ENCODE measurements at regions not wholly inside any gene's neighbourhood (a gene's known extent, or its start where the extent isn't known, plus 50 kb on each side); places are given as distances from the start of the nearest gene placed in this dataset.

- Mint-ChIP-seq H3K4me3 (ENCODE audit: low read depth, unreplicated experiment) (no peak overlapping the region), H3K27me3 (ENCODE audit: unreplicated experiment) (no peaks in the 10 kb centered on the region), H3K36me3 (ENCODE audit: insufficient read depth, unreplicated experiment) (no peaks in the 10 kb centered on the region), H3K9me3 (ENCODE audit: low read depth, unreplicated experiment) (no peaks in the 10 kb centered on the region), H3K4me1 (ENCODE audit: low read depth, unreplicated experiment) (peaks cover 72% of the 10 kb centered on the region), H3K27ac (ENCODE audit: unreplicated experiment) (peak overlapping the region; percentile 96)
- DNase-seq = no peak
- CTCF ChIA-PET = no interaction called here
- intact Hi-C loops (cut with micrococcal nuclease; ENCODE audit: unreplicated experiment) = no loop called here
- TF ChIP-seq CTCF (IDR thresholded peaks at IDR 0.05; ENCODE audit: unreplicated experiment) = no peak
- no TSS peak for BruUV-seq (replicated peaks)
These were observed 139.5 kb upstream of the NDUFV2 start for GRCh38 chr18:8962855-8963635.

- no peak for DNase-seq
- Mint-ChIP-seq H3K4me1 (ENCODE audit: low read depth, unreplicated experiment) (peaks cover 65% of the 10 kb centered on the region), H3K36me3 (ENCODE audit: insufficient read depth, unreplicated experiment) (no peaks in the 10 kb centered on the region), H3K4me3 (ENCODE audit: low read depth, unreplicated experiment) (no peak overlapping the region), H3K27me3 (ENCODE audit: unreplicated experiment) (no peaks in the 10 kb centered on the region), H3K9me3 (ENCODE audit: low read depth, unreplicated experiment) (no peaks in the 10 kb centered on the region), H3K27ac (ENCODE audit: unreplicated experiment) (no peak overlapping the region)
- BruUV-seq (replicated peaks) = no TSS peak
- no peak for TF ChIP-seq CTCF (IDR thresholded peaks at IDR 0.05; ENCODE audit: unreplicated experiment)
- CTCF ChIA-PET = no interaction called here
- intact Hi-C loops (cut with micrococcal nuclease; ENCODE audit: unreplicated experiment) = no loop called here
These were observed 138.6 kb upstream of the NDUFV2 start for GRCh38 chr18:8963876-8964275.

- H3K4me1 Mint-ChIP-seq (ENCODE audit: low read depth, unreplicated experiment) = peaks cover 56% of the 10 kb centered on the region
- H3K27ac Mint-ChIP-seq (ENCODE audit: unreplicated experiment) = no peak overlapping the region
- BruUV-seq (replicated peaks) = no TSS peak
- no peaks in the 10 kb centered on the region for H3K36me3 Mint-ChIP-seq (ENCODE audit: insufficient read depth, unreplicated experiment)
- no peak for TF ChIP-seq CTCF (IDR thresholded peaks at IDR 0.05; ENCODE audit: unreplicated experiment)
- intact Hi-C loops (cut with micrococcal nuclease; ENCODE audit: unreplicated experiment) = no loop called here
- DNase-seq = no peak
- H3K27me3 Mint-ChIP-seq (ENCODE audit: unreplicated experiment) = no peaks in the 10 kb centered on the region
- H3K4me3 Mint-ChIP-seq (ENCODE audit: low read depth, unreplicated experiment) = no peak overlapping the region
- no peaks in the 10 kb centered on the region for H3K9me3 Mint-ChIP-seq (ENCODE audit: low read depth, unreplicated experiment)
- CTCF ChIA-PET = no interaction called here
These were observed 137.1 kb upstream of the NDUFV2 start for GRCh38 chr18:8965398-8965797.

GRCh38 chr18:8966821-8967220, 135.7 kb upstream of the NDUFV2 start:
- CTCF ChIA-PET = interaction anchor here (1.1 kb wide), 1 partner anchor 19 kb away, joined by 3 read pairs; no protein-coding TSS in a partner anchor
- no peaks in the 10 kb centered on the region for H3K27me3 Mint-ChIP-seq (ENCODE audit: unreplicated experiment)
- no peaks in the 10 kb centered on the region for H3K36me3 Mint-ChIP-seq (ENCODE audit: insufficient read depth, unreplicated experiment)
- BruUV-seq (replicated peaks) = no TSS peak
- H3K27ac Mint-ChIP-seq (ENCODE audit: unreplicated experiment) = no peak overlapping the region
- H3K9me3 Mint-ChIP-seq (ENCODE audit: low read depth, unreplicated experiment) = no peaks in the 10 kb centered on the region
- TF ChIP-seq CTCF (IDR thresholded peaks at IDR 0.05; ENCODE audit: unreplicated experiment) = no peak
- no peak overlapping the region for H3K4me3 Mint-ChIP-seq (ENCODE audit: low read depth, unreplicated experiment)
- intact Hi-C loops (cut with micrococcal nuclease; ENCODE audit: unreplicated experiment) = no loop called here
- peaks cover 42% of the 10 kb centered on the region for H3K4me1 Mint-ChIP-seq (ENCODE audit: low read depth, unreplicated experiment)
- no peak for DNase-seq

Data from Calu3 (cell line).